H9 (cell line): ENCODE measurements at regions not wholly inside any gene's neighbourhood (a gene's known extent, or its start where the extent isn't known, plus 50 kb on each side); places are given as distances from the start of the nearest gene placed in this dataset.

Experiments used
- DNase-seq: peaks from one replicate; pipeline ENCODE4 v3.0.0-alpha.2; 2017
- H2AFZ ChIP-seq: one replicate; pipeline ENCODE4 v1.6.1; 2013; ENCODE audit warnings: mild to moderate bottlenecking, low read length, control low read depth, moderate library complexity
- H2AK5ac ChIP-seq: 2 replicates; pipeline ENCODE4 v1.6.1; 2013; ENCODE audit warnings: low read length, control low read depth, mixed read lengths; ENCODE audit not compliant: insufficient read length
- H2BK120ac ChIP-seq: one replicate; pipeline ENCODE4 v1.6.1; 2013; ENCODE audit warnings: low read depth, mild to moderate bottlenecking, low read length, control low read depth, inconsistent platforms; ENCODE audit not compliant: poor library complexity, severe bottlenecking
- H2BK12ac ChIP-seq: 2 replicates; pipeline ENCODE4 v1.6.1; 2013; ENCODE audit warnings: low read length, control low read depth, mixed read lengths, low read depth; ENCODE audit not compliant: insufficient read length
- H2BK15ac ChIP-seq: 2 replicates; pipeline ENCODE4 v1.6.1; 2013; ENCODE audit warnings: low read depth, low read length, control low read depth
- H2BK20ac ChIP-seq: one replicate; pipeline ENCODE4 v1.6.1; 2013; ENCODE audit warnings: low read depth, mild to moderate bottlenecking, low read length, control low read depth, inconsistent platforms; ENCODE audit not compliant: poor library complexity, severe bottlenecking
- H2BK5ac ChIP-seq: 2 replicates; pipeline ENCODE4 v1.6.1; 2013; ENCODE audit warnings: low read length, control low read depth, mixed read lengths; ENCODE audit not compliant: insufficient read length
- H3K14ac ChIP-seq: 2 replicates; pipeline ENCODE4 v1.6.1; 2013; ENCODE audit warnings: low read length, control low read depth; ENCODE audit not compliant: insufficient read depth
- H3K18ac ChIP-seq: 2 replicates; pipeline ENCODE4 v1.6.1; 2013; ENCODE audit warnings: low read depth, mild to moderate bottlenecking, mixed read lengths, low read length, control low read depth; ENCODE audit not compliant: insufficient read length
- H3K23ac ChIP-seq: 2 replicates; pipeline ENCODE4 v1.6.1; 2013; ENCODE audit warnings: low read length, control low read depth, mixed read lengths, low read depth; ENCODE audit not compliant: insufficient read length
- H3K23me2 ChIP-seq: 2 replicates; pipeline ENCODE4 v1.6.1; 2013; ENCODE audit warnings: low read depth, mild to moderate bottlenecking, mixed read lengths, low read length, control low read depth; ENCODE audit not compliant: insufficient read length, poor library complexity, severe bottlenecking
- H3K27ac ChIP-seq: 2 replicates; pipeline ENCODE4 v1.5.1; 2013; ENCODE audit warnings: low read length, control low read depth, mixed read lengths, low read depth; ENCODE audit not compliant: insufficient read length
- H3K27me3 ChIP-seq: 2 replicates; pipeline ENCODE4 v1.6.1; 2013; ENCODE audit warnings: low read length, control low read depth, inconsistent platforms; ENCODE audit not compliant: insufficient read depth
- H3K4ac ChIP-seq: 2 replicates; pipeline ENCODE4 v1.6.1; 2013; ENCODE audit warnings: low read depth, mild to moderate bottlenecking, control low read depth, inconsistent platforms, low read length, moderate library complexity
- H3K4me1 ChIP-seq: 2 replicates; pipeline ENCODE4 v1.6.1; 2013; ENCODE audit warnings: low read length, control low read depth, inconsistent platforms; ENCODE audit not compliant: insufficient read depth
- H3K4me2 ChIP-seq: 2 replicates; pipeline ENCODE4 v1.6.1; 2013; ENCODE audit warnings: low read length, control low read depth, mixed read lengths; ENCODE audit not compliant: insufficient read length, insufficient read depth
- H3K56ac ChIP-seq: 2 replicates; pipeline ENCODE4 v1.6.1; 2013; ENCODE audit warnings: low read depth, mild to moderate bottlenecking, mixed read lengths, low read length, control low read depth; ENCODE audit not compliant: insufficient read length
- H3K79me1 ChIP-seq: 2 replicates; pipeline ENCODE4 v1.6.1; 2013; ENCODE audit warnings: low read depth, mild to moderate bottlenecking, moderate library complexity, low read length, control low read depth, inconsistent platforms; ENCODE audit not compliant: insufficient read depth, poor library complexity, severe bottlenecking
- H3K79me2 ChIP-seq: 2 replicates; pipeline ENCODE4 v1.6.1; 2013; ENCODE audit warnings: low read length, control low read depth, inconsistent platforms; ENCODE audit not compliant: insufficient read depth
- H3K9ac ChIP-seq: 2 replicates; pipeline ENCODE4 v1.6.1; 2013; ENCODE audit warnings: low read length, control low read depth, mixed read lengths; ENCODE audit not compliant: insufficient read length; ENCODE audit errors: extremely low read depth
- H3K9me3 ChIP-seq: one replicate; pipeline ENCODE4 v1.6.1; 2013; ENCODE audit warnings: low read depth, low read length, inconsistent platforms; ENCODE audit not compliant: control insufficient read depth
- H3T11ph ChIP-seq: one replicate; pipeline ENCODE4 v1.6.1; 2013; ENCODE audit warnings: mild to moderate bottlenecking, low read length, control low read depth, inconsistent platforms
- H4K20me1 ChIP-seq: one replicate; pipeline ENCODE4 v1.6.1; 2013; ENCODE audit not compliant: control insufficient read depth, insufficient read length, insufficient read depth
- H4K5ac ChIP-seq: 2 replicates; pipeline ENCODE4 v1.6.1; 2013; ENCODE audit warnings: low read depth, mild to moderate bottlenecking, mixed read lengths, low read length, control low read depth; ENCODE audit not compliant: insufficient read length
- H4K8ac ChIP-seq: replicated peaks from 2 replicates; pipeline ENCODE4 v1.6.1; 2013; ENCODE audit warnings: low read length, control low read depth, mixed read lengths, low read depth; ENCODE audit not compliant: insufficient read length
- H4K91ac ChIP-seq: 2 replicates; pipeline ENCODE4 v1.6.1; 2013; ENCODE audit warnings: low read depth, mild to moderate bottlenecking, moderate library complexity, mixed read lengths, low read length, control low read depth; ENCODE audit not compliant: insufficient read length
- H3K27ac Mint-ChIP-seq, 3 experiments: 2 replicates in 2 of 3; 3 replicates in 1 of 3; pipeline ENCODE4 v1.8.0; 2020 to 2021; ENCODE audit warnings: mixed read lengths in 3 of 3, mild to moderate bottlenecking in 1 of 3, moderate library complexity in 1 of 3
- H3K27me3 Mint-ChIP-seq: 2 replicates; pipeline ENCODE4 v1.8.0; 2021; ENCODE audit warnings: low read depth, mild to moderate bottlenecking, moderate library complexity, mixed read lengths
- H3K36me3 Mint-ChIP-seq, 3 experiments: 2 replicates in 2 of 3; 3 replicates in 1 of 3; pipeline ENCODE4 v1.8.0; 2020 to 2021; ENCODE audit warnings: low read depth in 3 of 3, mixed read lengths in 3 of 3; ENCODE audit not compliant: insufficient read depth in 1 of 3
- H3K4me1 Mint-ChIP-seq, 2 experiments: 2 replicates each; pipeline ENCODE4 v1.8.0; 2020; ENCODE audit warnings: mixed read lengths in 2 of 2
- H3K4me3 Mint-ChIP-seq, 2 experiments: 2 replicates in 1 of 2; 3 replicates in 1 of 2; pipeline ENCODE4 v1.8.0; 2020 to 2021; ENCODE audit warnings: mild to moderate bottlenecking in 2 of 2, mixed read lengths in 2 of 2, moderate library complexity in 1 of 2
- H3K9me3 Mint-ChIP-seq, 2 experiments: 2 replicates in 1 of 2; 3 replicates in 1 of 2; pipeline ENCODE4 v1.8.0; 2020; ENCODE audit warnings: mild to moderate bottlenecking in 2 of 2, mixed read lengths in 2 of 2, moderate library complexity in 1 of 2
- CTCF ChIP-seq: fragments of 200-600 bp; sonication (generic); conservative IDR thresholded peaks from 3 replicates; pipeline ENCODE4 v1.8.0; 2021; ENCODE audit warnings: antibody characterized with exemption, mild to moderate bottlenecking
- WGBS: extraction: QIAGEN DNeasy Blood & Tissue Kit; methylation state at CpG from one replicate; pipeline ENCODE4 v1.1.7; 2013; ENCODE audit warnings: missing lambda C conversion rate, low lambda C conversion rate, mixed read lengths; ENCODE audit not compliant: insufficient read length; ENCODE audit errors: extremely low coverage; 5-methylcytosine and 5-hydroxymethylcytosine counted together

GRCh38 chr5:15431923-15432322, 68.1 kb upstream of the FBXL7 start:
- no peak overlapping the region for H3K56ac ChIP-seq
- H3K9me3 Mint-ChIP-seq = peaks cover 0 to 7% of the 10 kb centered on the region in 2 experiments; a peak in 1 of 5 replicates
- H3K4me2 ChIP-seq = no peak overlapping the region
- no peaks in the 10 kb centered on the region for H4K20me1 ChIP-seq
- H3K27ac Mint-ChIP-seq = no peak overlapping the region
- 0 out of 7 replicates have a peak, but pooled peaks cover 0 to 6% (median 0%) of the 10 kb centered on the region in 3 experiments for H3K36me3 Mint-ChIP-seq
- H3K14ac ChIP-seq = no peak overlapping the region
- no peak overlapping the region for H2BK120ac ChIP-seq
- H4K8ac ChIP-seq = no peak overlapping the region
- no peak overlapping the region for H3K18ac ChIP-seq
- H2BK20ac ChIP-seq = no peak overlapping the region
- H3K9me3 ChIP-seq = no peaks in the 10 kb centered on the region
- no peak overlapping the region for H2BK15ac ChIP-seq
- no peak for DNase-seq
- H3K79me2 ChIP-seq = no peaks in the 10 kb centered on the region
- H2AK5ac ChIP-seq = no peak overlapping the region
- no peak overlapping the region for H3K4ac ChIP-seq
- no peak for TF ChIP-seq CTCF
- no peaks in the 10 kb centered on the region for H3K23me2 ChIP-seq
- no peak overlapping the region for H4K5ac ChIP-seq
- no peaks in the 10 kb centered on the region for H3K27me3 Mint-ChIP-seq
- no peaks in the 10 kb centered on the region for H3K27me3 ChIP-seq
- H3K4me1 ChIP-seq = no peaks in the 10 kb centered on the region
- no peak overlapping the region for H3K27ac ChIP-seq
- peaks cover 0 to under 1% of the 10 kb centered on the region in 2 experiments; a peak in 1 of 4 replicates for H3K4me1 Mint-ChIP-seq
- no peak overlapping the region for H3T11ph ChIP-seq
- H2AFZ ChIP-seq = no peak overlapping the region
- no peak overlapping the region for H2BK12ac ChIP-seq
- H4K91ac ChIP-seq = no peak overlapping the region
- no peak overlapping the region for H3K4me3 Mint-ChIP-seq
- no CpG with 5 or more reads among the region's 3 CpGs for WGBS
- no peaks in the 10 kb centered on the region for H3K79me1 ChIP-seq
- no peak overlapping the region for H3K9ac ChIP-seq
- no peak overlapping the region for H3K23ac ChIP-seq
- no peak overlapping the region for H2BK5ac ChIP-seq
